ENCODE measurements at regions not wholly inside any gene's neighbourhood (a gene's known extent, or its start where the extent isn't known, plus 50 kb on each side); places are given as distances from the start of the nearest gene placed in this dataset.

DNA sequence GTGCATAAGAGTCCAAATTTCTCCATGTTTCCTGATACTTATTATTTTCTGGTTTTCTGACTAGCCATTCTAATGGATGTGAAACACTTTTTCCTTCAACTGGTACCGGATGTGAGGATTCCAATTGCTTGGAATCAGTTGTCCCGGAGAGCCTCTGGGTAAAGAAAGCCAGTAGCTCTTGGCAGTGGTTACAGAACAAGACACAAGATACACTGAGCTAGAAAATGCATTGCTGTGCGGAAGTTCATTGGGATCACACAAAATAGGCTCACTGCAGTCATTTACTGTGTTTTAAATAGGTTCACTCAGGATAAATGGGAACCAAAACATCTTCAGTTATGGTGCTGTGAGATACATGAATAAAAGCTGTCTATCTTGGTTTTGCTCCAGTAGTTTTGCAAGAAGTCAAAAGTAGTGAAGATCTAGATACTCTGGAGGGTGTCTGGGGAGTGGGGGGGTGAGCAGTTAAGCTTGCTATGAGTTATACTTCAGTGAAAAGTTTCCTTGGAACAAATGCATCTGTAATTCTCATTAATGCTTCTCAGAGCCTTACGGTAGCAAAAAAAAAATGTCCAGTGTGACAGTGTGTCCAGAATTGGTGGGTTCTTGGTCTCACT is 54.4 kb upstream of the RNF182 start:
- TF ChIP-seq CTCF (IDR thresholded peaks at IDR 0.05; ENCODE audit: low read length), result no peak
- TF ChIP-seq EZH2 (IDR thresholded peaks at IDR 0.05; ENCODE audit: borderline replicate concordance, low read length), result no peak
- Histone ChIP-seq H3K9me2 (ENCODE audit: low read depth, low read length) (no peaks in the 10 kb centered on the region), H3K36me3 (ENCODE audit: insufficient read depth, low read length) (no peaks in the 10 kb centered on the region), H3K9me3 (ENCODE audit: low read length) (no peaks in the 10 kb centered on the region), H3K4me2 (ENCODE audit: low read length) (no peak overlapping the region), H3K27me3 (ENCODE audit: insufficient read depth, low read length) (no peaks in the 10 kb centered on the region; the same call in 1 of the 2 replicates), H4K20me1 (ENCODE audit: insufficient read depth, low read length) (no peaks in the 10 kb centered on the region), H2AFZ (ENCODE audit: low read length) (no peak overlapping the region), H3K27ac (ENCODE audit: low read depth, low read length, poor library complexity, severe bottlenecking) (no peak overlapping the region), H3K4me3 (ENCODE audit: low read depth, low read length, poor library complexity, severe bottlenecking) (no peak overlapping the region), H3F3A (ENCODE audit: insufficient read depth, low read length) (no peaks in the 10 kb centered on the region), H3K9ac (ENCODE audit: low read length) (no peak overlapping the region), H3K4me1 (ENCODE audit: insufficient read depth, low read length, severe bottlenecking) (peaks cover 12% of the 10 kb centered on the region), H3K79me2 (ENCODE audit: insufficient read depth, low read length) (no peaks in the 10 kb centered on the region)

- no peaks in the 10 kb centered on the region for H3K4me1 ChIP-seq (ENCODE audit: insufficient read depth, low read length, severe bottlenecking)
These were observed 53.9 kb upstream of the MCUR1 start for GRCh38 chr6:13868236-13868635.

DNA sequence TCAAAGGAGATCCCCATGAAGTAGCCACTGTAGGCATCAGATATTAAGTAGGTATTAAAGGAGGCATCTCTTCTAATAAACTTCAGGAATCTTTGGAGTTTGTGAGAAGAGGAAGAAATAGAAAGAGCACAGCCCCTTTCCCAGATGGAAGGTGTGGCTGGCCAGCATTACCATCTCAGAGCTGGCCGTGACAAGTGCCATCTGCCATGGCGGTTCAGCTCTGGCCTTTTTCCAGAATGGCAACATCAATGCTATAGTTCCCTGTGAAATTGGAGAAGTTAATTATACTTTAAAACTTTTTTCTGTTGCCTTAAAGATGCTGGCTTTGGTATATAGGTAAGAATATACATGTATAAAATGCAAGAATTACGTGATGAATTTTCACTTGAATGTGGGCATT is 51.9 kb upstream of the MCUR1 start:
- no peaks in the 10 kb centered on the region for H3K79me2 ChIP-seq (ENCODE audit: insufficient read depth, low read length)
- no peak overlapping the region for H2AFZ ChIP-seq (ENCODE audit: low read length)
- H3F3A ChIP-seq (ENCODE audit: insufficient read depth, low read length), result no peaks in the 10 kb centered on the region
- H3K27me3 ChIP-seq (ENCODE audit: insufficient read depth, low read length), result peaks cover 6% of the 10 kb centered on the region; the same call in 1 of the 2 replicates
- TF ChIP-seq EZH2 (IDR thresholded peaks at IDR 0.05; ENCODE audit: borderline replicate concordance, low read length) (no peak), CTCF (IDR thresholded peaks at IDR 0.05; ENCODE audit: low read length) (no peak)
- H3K4me3 ChIP-seq (ENCODE audit: low read depth, low read length, poor library complexity, severe bottlenecking), result no peak overlapping the region
- no peaks in the 10 kb centered on the region for H3K36me3 ChIP-seq (ENCODE audit: insufficient read depth, low read length)
- H4K20me1 ChIP-seq (ENCODE audit: insufficient read depth, low read length), result no peaks in the 10 kb centered on the region
- peaks cover under 1% of the 10 kb centered on the region; the same call in 1 of the 2 replicates for H3K9me3 ChIP-seq (ENCODE audit: low read length)
- H3K9me2 ChIP-seq (ENCODE audit: low read depth, low read length), result no peaks in the 10 kb centered on the region
- H3K9ac ChIP-seq (ENCODE audit: low read length), result no peak overlapping the region
- no peak overlapping the region for H3K4me2 ChIP-seq (ENCODE audit: low read length)
- no peaks in the 10 kb centered on the region for H3K4me1 ChIP-seq (ENCODE audit: insufficient read depth, low read length, severe bottlenecking)
- no peak overlapping the region for H3K27ac ChIP-seq (ENCODE audit: low read depth, low read length, poor library complexity, severe bottlenecking)

More at GRCh38 chr6:13868236-13868635, 53.9 kb upstream of the MCUR1 start:
- Histone ChIP-seq H3K36me3 (ENCODE audit: insufficient read depth, low read length) (no peaks in the 10 kb centered on the region), H3K4me2 (ENCODE audit: low read length) (no peak overlapping the region), H3K27ac (ENCODE audit: low read depth, low read length, poor library complexity, severe bottlenecking) (no peak overlapping the region), H3K4me3 (ENCODE audit: low read depth, low read length, poor library complexity, severe bottlenecking) (no peak overlapping the region), H3K27me3 (ENCODE audit: insufficient read depth, low read length) (no peaks in the 10 kb centered on the region; the same call in 1 of the 2 replicates), H3K79me2 (ENCODE audit: insufficient read depth, low read length) (no peaks in the 10 kb centered on the region), H4K20me1 (ENCODE audit: insufficient read depth, low read length) (no peaks in the 10 kb centered on the region), H2AFZ (ENCODE audit: low read length) (no peak overlapping the region), H3F3A (ENCODE audit: insufficient read depth, low read length) (no peaks in the 10 kb centered on the region), H3K9me2 (ENCODE audit: low read depth, low read length) (no peaks in the 10 kb centered on the region), H3K9ac (ENCODE audit: low read length) (no peak overlapping the region), H3K9me3 (ENCODE audit: low read length) (no peaks in the 10 kb centered on the region)
- TF ChIP-seq EZH2 (IDR thresholded peaks at IDR 0.05; ENCODE audit: borderline replicate concordance, low read length) (no peak), CTCF (IDR thresholded peaks at IDR 0.05; ENCODE audit: low read length) (no peak)

All from OCI-LY1 (cell line).